ENCODE measurements at regions not wholly inside any gene's neighbourhood (a gene's known extent, or its start where the extent isn't known, plus 50 kb on each side); places are given as distances from the start of the nearest gene placed in this dataset.

- TF ChIP-seq ZNF462 (CRISPR knock-in tag; IDR thresholded peaks at IDR 0.05) (no peak), ZNF114 (CRISPR knock-in tag; IDR thresholded peaks at IDR 0.05) (no peak), CTCF (conservative IDR thresholded peaks at IDR 0.05; ENCODE audit: low read depth in 2 of 2) (no peak), ZNF331 (CRISPR knock-in tag; IDR thresholded peaks at IDR 0.05; ENCODE audit: low read depth) (no peak), POLR2AphosphoS5 (IDR thresholded peaks at IDR 0.05; ENCODE audit: low read depth) (no peak)
These were observed 300.4 kb downstream of the ABCC12 start (continued) for GRCh38 chr16:47855431-47855830.

- TF ChIP-seq CTCF (conservative IDR thresholded peaks at IDR 0.05; ENCODE audit: low read depth in 2 of 2) (no peak), STAT1 (IDR thresholded peaks at IDR 0.05; ENCODE audit: unreplicated experiment) (no peak), JUNB (IDR thresholded peaks at IDR 0.05; ENCODE audit: unreplicated experiment) (no peak)
- DNase-seq (ENCODE audit: low spot score) = no peak
- Histone ChIP-seq H3K79me2 (replicated peaks; ENCODE audit: insufficient read depth) (no peaks in the 10 kb centered on the region), H3K4me2 (no peak overlapping the region), H3K4me3 (no peak overlapping the region), H4K20me1 (replicated peaks; ENCODE audit: insufficient read depth) (no peaks in the 10 kb centered on the region), H3K36me3 (ENCODE audit: insufficient read depth) (no peaks in the 10 kb centered on the region), H2AFZ (no peak overlapping the region), H3F3A (replicated peaks; ENCODE audit: low read depth) (no peaks in the 10 kb centered on the region), H3K4me1 (ENCODE audit: insufficient read depth) (no peaks in the 10 kb centered on the region), H3K27ac (ENCODE audit: low read depth) (no peak overlapping the region), H3K9me2 (ENCODE audit: insufficient read depth) (no peaks in the 10 kb centered on the region), H3K27me3 (ENCODE audit: insufficient read depth) (no peaks in the 10 kb centered on the region)
- no peak for ATAC-seq
- Mint-ChIP-seq H3K4me3 (no peak overlapping the region), H3K36me3 (ENCODE audit: low read depth) (no peaks in the 10 kb centered on the region; the same call in 2 of the 3 replicates), H3K27ac (no peak overlapping the region), H3K27me3 (ENCODE audit: insufficient read depth, low read depth, poor library complexity) (peaks cover 6% of the 10 kb centered on the region), H3K4me1 (peaks cover 8% of the 10 kb centered on the region; the same call in 2 of the 3 replicates), H3K9me3 (peaks cover 6% of the 10 kb centered on the region; the same call in 2 of the 3 replicates)
These were observed 301.1 kb downstream of the ABCC12 start for GRCh38 chr16:47854737-47855136.
